ENCODE measurements at regions not wholly inside any gene's neighbourhood (a gene's known extent, or its start where the extent isn't known, plus 50 kb on each side); places are given as distances from the start of the nearest gene placed in this dataset.

DNA sequence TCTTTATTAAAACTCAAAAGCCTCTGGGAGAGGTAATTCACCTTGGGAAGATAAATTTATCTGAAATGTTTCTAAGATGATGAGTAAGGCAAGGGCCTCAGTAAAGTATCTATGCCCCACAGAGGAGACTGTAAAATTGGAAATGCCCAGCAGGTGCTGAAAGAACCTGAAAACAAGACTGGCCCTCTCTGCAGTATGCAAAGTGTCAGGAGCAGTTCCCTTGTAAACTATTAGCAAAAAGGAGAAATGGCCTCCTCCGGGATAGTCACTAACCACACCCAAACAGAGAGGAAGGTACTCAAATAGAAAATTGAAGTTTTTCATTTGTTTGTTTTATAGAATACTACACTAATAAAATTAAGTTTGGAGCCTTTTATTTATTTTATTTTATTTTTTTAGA is 81.2 kb downstream of the FZD1 start (continued):
- TF ChIP-seq, protein P1, sequence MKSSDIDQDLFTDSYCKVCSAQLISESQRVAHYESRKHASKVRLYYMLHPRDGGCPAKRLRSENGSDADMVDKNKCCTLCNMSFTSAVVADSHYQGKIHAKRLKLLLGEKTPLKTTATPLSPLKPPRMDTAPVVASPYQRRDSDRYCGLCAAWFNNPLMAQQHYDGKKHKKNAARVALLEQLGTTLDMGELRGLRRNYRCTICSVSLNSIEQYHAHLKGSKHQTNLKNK (CRISPR knock-in tag; IDR thresholded peaks at IDR 0.05) = no peak
- no peak for TF ChIP-seq ATF1 (CRISPR knock-in tag; IDR thresholded peaks at IDR 0.05)

GRCh38 chr7:91346426-91346825 is 82.2 kb downstream of the FZD1 start:
- no peak overlapping the region for H3K4me3 Mint-ChIP-seq
- no peak for TF ChIP-seq SOX15 (CRISPR knock-in tag; IDR thresholded peaks at IDR 0.05)
- TF ChIP-seq SP1 (CRISPR knock-in tag; conservative IDR thresholded peaks at IDR 0.05) = no peak
- TF ChIP-seq CREB1 (CRISPR knock-in tag; IDR thresholded peaks at IDR 0.05) = no peak
- TF ChIP-seq, protein P2, sequence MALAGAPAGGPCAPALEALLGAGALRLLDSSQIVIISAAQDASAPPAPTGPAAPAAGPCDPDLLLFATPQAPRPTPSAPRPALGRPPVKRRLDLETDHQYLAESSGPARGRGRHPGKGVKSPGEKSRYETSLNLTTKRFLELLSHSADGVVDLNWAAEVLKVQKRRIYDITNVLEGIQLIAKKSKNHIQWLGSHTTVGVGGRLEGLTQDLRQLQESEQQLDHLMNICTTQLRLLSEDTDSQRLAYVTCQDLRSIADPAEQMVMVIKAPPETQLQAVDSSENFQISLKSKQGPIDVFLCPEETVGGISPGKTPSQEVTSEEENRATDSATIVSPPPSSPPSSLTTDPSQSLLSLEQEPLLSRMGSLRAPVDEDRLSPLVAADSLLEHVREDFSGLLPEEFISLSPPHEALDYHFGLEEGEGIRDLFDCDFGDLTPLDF (CRISPR knock-in tag; IDR thresholded peaks at IDR 0.05) = no peak
- TF ChIP-seq, protein P3, sequence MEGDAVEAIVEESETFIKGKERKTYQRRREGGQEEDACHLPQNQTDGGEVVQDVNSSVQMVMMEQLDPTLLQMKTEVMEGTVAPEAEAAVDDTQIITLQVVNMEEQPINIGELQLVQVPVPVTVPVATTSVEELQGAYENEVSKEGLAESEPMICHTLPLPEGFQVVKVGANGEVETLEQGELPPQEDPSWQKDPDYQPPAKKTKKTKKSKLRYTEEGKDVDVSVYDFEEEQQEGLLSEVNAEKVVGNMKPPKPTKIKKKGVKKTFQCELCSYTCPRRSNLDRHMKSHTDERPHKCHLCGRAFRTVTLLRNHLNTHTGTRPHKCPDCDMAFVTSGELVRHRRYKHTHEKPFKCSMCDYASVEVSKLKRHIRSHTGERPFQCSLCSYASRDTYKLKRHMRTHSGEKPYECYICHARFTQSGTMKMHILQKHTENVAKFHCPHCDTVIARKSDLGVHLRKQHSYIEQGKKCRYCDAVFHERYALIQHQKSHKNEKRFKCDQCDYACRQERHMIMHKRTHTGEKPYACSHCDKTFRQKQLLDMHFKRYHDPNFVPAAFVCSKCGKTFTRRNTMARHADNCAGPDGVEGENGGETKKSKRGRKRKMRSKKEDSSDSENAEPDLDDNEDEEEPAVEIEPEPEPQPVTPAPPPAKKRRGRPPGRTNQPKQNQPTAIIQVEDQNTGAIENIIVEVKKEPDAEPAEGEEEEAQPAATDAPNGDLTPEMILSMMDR (IDR thresholded peaks at IDR 0.05) = no peak
- TF ChIP-seq ZBTB21 (CRISPR knock-in tag; IDR thresholded peaks at IDR 0.05; ENCODE audit: borderline replicate concordance) = no peak
- TF ChIP-seq, protein P4, sequence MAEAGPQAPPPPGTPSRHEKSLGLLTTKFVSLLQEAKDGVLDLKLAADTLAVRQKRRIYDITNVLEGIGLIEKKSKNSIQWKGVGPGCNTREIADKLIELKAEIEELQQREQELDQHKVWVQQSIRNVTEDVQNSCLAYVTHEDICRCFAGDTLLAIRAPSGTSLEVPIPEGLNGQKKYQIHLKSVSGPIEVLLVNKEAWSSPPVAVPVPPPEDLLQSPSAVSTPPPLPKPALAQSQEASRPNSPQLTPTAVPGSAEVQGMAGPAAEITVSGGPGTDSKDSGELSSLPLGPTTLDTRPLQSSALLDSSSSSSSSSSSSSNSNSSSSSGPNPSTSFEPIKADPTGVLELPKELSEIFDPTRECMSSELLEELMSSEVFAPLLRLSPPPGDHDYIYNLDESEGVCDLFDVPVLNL (CRISPR knock-in tag; IDR thresholded peaks at IDR 0.05; ENCODE audit: borderline replicate concordance, low read depth) = no peak
- TF ChIP-seq HMGA2 (CRISPR knock-in tag; IDR thresholded peaks at IDR 0.05) = no peak
- TF ChIP-seq ETV6 (CRISPR knock-in tag; IDR thresholded peaks at IDR 0.05) = no peak
- ChIA-PET POLR2A (no interaction called here), CTCF (no interaction called here)
- H3K4me1 Mint-ChIP-seq = no peaks in the 10 kb centered on the region
- H3K9me3 Mint-ChIP-seq = no peaks in the 10 kb centered on the region
- ATAC-seq (no peak), DNase-seq (ENCODE audit: low spot score) (no peak)
- H3K27ac Mint-ChIP-seq = no peak overlapping the region
- no peaks in the 10 kb centered on the region for H3K36me3 Mint-ChIP-seq
- peaks cover 86% of the 10 kb centered on the region for H3K27me3 Mint-ChIP-seq (ENCODE audit: low read depth)

- Mint-ChIP-seq H3K36me3 (no peaks in the 10 kb centered on the region), H3K4me1 (no peaks in the 10 kb centered on the region), H3K9me3 (no peaks in the 10 kb centered on the region), H3K27ac (no peak overlapping the region), H3K27me3 (ENCODE audit: low read depth) (peaks cover 90% of the 10 kb centered on the region), H3K4me3 (no peak overlapping the region)
- ATAC-seq (no peak), DNase-seq (ENCODE audit: low spot score) (no peak)
- POLR2A ChIA-PET = no interaction called here
- CTCF ChIA-PET = no interaction called here
- TF ChIP-seq NFATC4 (CRISPR knock-in tag; IDR thresholded peaks at IDR 0.05) (no peak), E2F5 (CRISPR knock-in tag; IDR thresholded peaks at IDR 0.05) (no peak), MXD4 (CRISPR knock-in tag; IDR thresholded peaks at IDR 0.05; ENCODE audit: borderline replicate concordance) (no peak), TEAD4 (CRISPR knock-in tag; IDR thresholded peaks at IDR 0.05) (no peak), NFYB (CRISPR knock-in tag; conservative IDR thresholded peaks at IDR 0.05; ENCODE audit: low read depth) (no peak), MAX (CRISPR knock-in tag; IDR thresholded peaks at IDR 0.05) (no peak), ZNF423 (CRISPR knock-in tag; IDR thresholded peaks at IDR 0.05) (no peak), SP1 (CRISPR knock-in tag; conservative IDR thresholded peaks at IDR 0.05) (no peak)
- TF ChIP-seq, protein P5, sequence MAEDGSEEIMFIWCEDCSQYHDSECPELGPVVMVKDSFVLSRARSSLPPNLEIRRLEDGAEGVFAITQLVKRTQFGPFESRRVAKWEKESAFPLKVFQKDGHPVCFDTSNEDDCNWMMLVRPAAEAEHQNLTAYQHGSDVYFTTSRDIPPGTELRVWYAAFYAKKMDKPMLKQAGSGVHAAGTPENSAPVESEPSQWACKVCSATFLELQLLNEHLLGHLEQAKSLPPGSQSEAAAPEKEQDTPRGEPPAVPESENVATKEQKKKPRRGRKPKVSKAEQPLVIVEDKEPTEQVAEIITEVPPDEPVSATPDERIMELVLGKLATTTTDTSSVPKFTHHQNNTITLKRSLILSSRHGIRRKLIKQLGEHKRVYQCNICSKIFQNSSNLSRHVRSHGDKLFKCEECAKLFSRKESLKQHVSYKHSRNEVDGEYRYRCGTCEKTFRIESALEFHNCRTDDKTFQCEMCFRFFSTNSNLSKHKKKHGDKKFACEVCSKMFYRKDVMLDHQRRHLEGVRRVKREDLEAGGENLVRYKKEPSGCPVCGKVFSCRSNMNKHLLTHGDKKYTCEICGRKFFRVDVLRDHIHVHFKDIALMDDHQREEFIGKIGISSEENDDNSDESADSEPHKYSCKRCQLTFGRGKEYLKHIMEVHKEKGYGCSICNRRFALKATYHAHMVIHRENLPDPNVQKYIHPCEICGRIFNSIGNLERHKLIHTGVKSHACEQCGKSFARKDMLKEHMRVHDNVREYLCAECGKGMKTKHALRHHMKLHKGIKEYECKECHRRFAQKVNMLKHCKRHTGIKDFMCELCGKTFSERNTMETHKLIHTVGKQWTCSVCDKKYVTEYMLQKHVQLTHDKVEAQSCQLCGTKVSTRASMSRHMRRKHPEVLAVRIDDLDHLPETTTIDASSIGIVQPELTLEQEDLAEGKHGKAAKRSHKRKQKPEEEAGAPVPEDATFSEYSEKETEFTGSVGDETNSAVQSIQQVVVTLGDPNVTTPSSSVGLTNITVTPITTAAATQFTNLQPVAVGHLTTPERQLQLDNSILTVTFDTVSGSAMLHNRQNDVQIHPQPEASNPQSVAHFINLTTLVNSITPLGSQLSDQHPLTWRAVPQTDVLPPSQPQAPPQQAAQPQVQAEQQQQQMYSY (CRISPR knock-in tag; IDR thresholded peaks at IDR 0.05) = no peak
- TF ChIP-seq, protein P4 (CRISPR knock-in tag; IDR thresholded peaks at IDR 0.05; ENCODE audit: borderline replicate concordance, low read depth) = no peak
- TF ChIP-seq, protein P6, sequence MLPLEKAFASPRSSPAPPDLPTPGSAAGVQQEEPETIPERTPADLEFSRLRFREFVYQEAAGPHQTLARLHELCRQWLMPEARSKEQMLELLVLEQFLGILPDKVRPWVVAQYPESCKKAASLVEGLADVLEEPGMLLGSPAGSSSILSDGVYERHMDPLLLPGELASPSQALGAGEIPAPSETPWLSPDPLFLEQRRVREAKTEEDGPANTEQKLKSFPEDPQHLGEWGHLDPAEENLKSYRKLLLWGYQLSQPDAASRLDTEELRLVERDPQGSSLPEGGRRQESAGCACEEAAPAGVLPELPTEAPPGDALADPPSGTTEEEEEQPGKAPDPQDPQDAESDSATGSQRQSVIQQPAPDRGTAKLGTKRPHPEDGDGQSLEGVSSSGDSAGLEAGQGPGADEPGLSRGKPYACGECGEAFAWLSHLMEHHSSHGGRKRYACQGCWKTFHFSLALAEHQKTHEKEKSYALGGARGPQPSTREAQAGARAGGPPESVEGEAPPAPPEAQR (CRISPR knock-in tag; IDR thresholded peaks at IDR 0.05) = no peak
Observed at GRCh38 chr7:91347290-91347689, 83.1 kb downstream of the FZD1 start.
